ENCODE measurements at regions not wholly inside any gene's neighbourhood (a gene's known extent, or its start where the extent isn't known, plus 50 kb on each side); places are given as distances from the start of the nearest gene placed in this dataset.

GRCh38 chr18:28766721-28767120, 589.8 kb upstream of the CDH2 start:
- no peaks in the 10 kb centered on the region for H3K4me1 ChIP-seq
- intact Hi-C loops (cut with DNase I), result no loop called here
- H3K27ac ChIP-seq, result no peak overlapping the region
- no peak overlapping the region for H3K4me3 ChIP-seq
- no peak for ATAC-seq
- H3K9me3 ChIP-seq, result no peaks in the 10 kb centered on the region
- H3K27me3 ChIP-seq, result no peaks in the 10 kb centered on the region
- no peak for TF ChIP-seq POLR2A (IDR thresholded peaks at IDR 0.05)
- TF ChIP-seq CTCF (IDR thresholded peaks at IDR 0.05), result no peak
- H3K36me3 ChIP-seq, result no peaks in the 10 kb centered on the region
- DNase-seq, result no peak

- no peak overlapping the region for H3K4me3 ChIP-seq
- WGBS (ENCODE audit: insufficient coverage, low coverage, low lambda C conversion rate, missing lambda C conversion rate), result 54% methylated on average over 2 of the region's 2 CpGs
- ATAC-seq (no peak), DNase-seq (no peak)
- no peaks in the 10 kb centered on the region for H3K36me3 ChIP-seq
- no peaks in the 10 kb centered on the region for H3K4me1 ChIP-seq
- no peaks in the 10 kb centered on the region for H3K9me3 ChIP-seq
- no peaks in the 10 kb centered on the region for H3K27me3 ChIP-seq
- TF ChIP-seq POLR2A (IDR thresholded peaks at IDR 0.05), result no peak
- no peak for TF ChIP-seq CTCF (IDR thresholded peaks at IDR 0.05)
- no peak overlapping the region for H3K27ac ChIP-seq
- intact Hi-C loops (cut with DNase I), result no loop called here
Observed at GRCh38 chr18:28766027-28766426, 589.1 kb upstream of the CDH2 start.

- no peak for DNase-seq
- 48% methylated on average over 5 of the region's 5 CpGs for WGBS (ENCODE audit: insufficient coverage, low coverage, low lambda C conversion rate, missing lambda C conversion rate)
- Histone ChIP-seq H3K4me1 (no peaks in the 10 kb centered on the region), H3K27ac (no peak overlapping the region), H3K27me3 (no peaks in the 10 kb centered on the region), H3K9me3 (no peaks in the 10 kb centered on the region), H3K36me3 (no peaks in the 10 kb centered on the region), H3K4me3 (no peak overlapping the region)
- intact Hi-C loops (cut with DNase I), result no loop called here
- ATAC-seq, result no peak
- TF ChIP-seq CTCF (IDR thresholded peaks at IDR 0.05), result no peak
- TF ChIP-seq POLR2A (IDR thresholded peaks at IDR 0.05), result no peak
Observed at GRCh38 chr18:28760299-28760698, 583.4 kb upstream of the CDH2 start.

- 54% methylated on average over 3 of the region's 3 CpGs for WGBS (ENCODE audit: insufficient coverage, low coverage, low lambda C conversion rate, missing lambda C conversion rate)
- DNase-seq, result no peak
- H3K27ac ChIP-seq, result no peak overlapping the region
- no peaks in the 10 kb centered on the region for H3K36me3 ChIP-seq
- H3K4me3 ChIP-seq, result no peak overlapping the region
- no peaks in the 10 kb centered on the region for H3K4me1 ChIP-seq
- H3K27me3 ChIP-seq, result no peaks in the 10 kb centered on the region
- no peak for TF ChIP-seq POLR2A (IDR thresholded peaks at IDR 0.05)
- no peak for ATAC-seq
- intact Hi-C loops (cut with DNase I), result no loop called here
- no peaks in the 10 kb centered on the region for H3K9me3 ChIP-seq
Observed at GRCh38 chr18:28757466-28758008, 580.6 kb upstream of the CDH2 start.

GRCh38 chr18:28743115-28743514, 566.2 kb upstream of the CDH2 start:
- Histone ChIP-seq H3K4me3 (no peak overlapping the region), H3K36me3 (no peaks in the 10 kb centered on the region), H3K27ac (no peak overlapping the region), H3K9me3 (no peaks in the 10 kb centered on the region), H3K27me3 (no peaks in the 10 kb centered on the region), H3K4me1 (no peaks in the 10 kb centered on the region)
- TF ChIP-seq CTCF (IDR thresholded peaks at IDR 0.05) (no peak), POLR2A (IDR thresholded peaks at IDR 0.05) (no peak)
- 48% methylated on average over 4 of the region's 4 CpGs for WGBS (ENCODE audit: insufficient coverage, low coverage, low lambda C conversion rate, missing lambda C conversion rate)
- intact Hi-C loops (cut with DNase I), result no loop called here
- no peak for DNase-seq
- ATAC-seq, result no peak
